A673 (cell line): ENCODE measurements at regions not wholly inside any gene's neighbourhood (a gene's known extent, or its start where the extent isn't known, plus 50 kb on each side); places are given as distances from the start of the nearest gene placed in this dataset.

ENCODE experiments used
- CTCF ChIP-seq: fragments of 300-800, 200-600 bp; sonication (generic); conservative IDR thresholded peaks from 2 replicates; pipeline ENCODE4 v1.5.1; 2017; ENCODE audit warnings: low read depth, mild to moderate bottlenecking, antibody characterized with exemption, low read length, moderate library complexity, mixed read lengths
- EZH2 ChIP-seq: fragments of 200-600 bp; sonication (generic); IDR thresholded peaks from 2 replicates; pipeline ENCODE4 v1.6.1; 2017; ENCODE audit warnings: borderline replicate concordance, low read depth, mild to moderate bottlenecking, mixed read lengths, antibody characterized with exemption, low read length; ENCODE audit not compliant: poor library complexity, severe bottlenecking

- peak; percentile 40 for TF ChIP-seq CTCF
- TF ChIP-seq EZH2: no peak
Observed at GRCh38 chrX:17323397-17323796, 51.6 kb upstream of the NHS start.
